Left lung (tissue), 4 donors: ENCODE measurements at regions not wholly inside any gene's neighbourhood (a gene's known extent, or its start where the extent isn't known, plus 50 kb on each side); places are given as distances from the start of the nearest gene placed in this dataset.

Source experiments
- ATAC-seq: fragments of 200-7000 bp; cut with Tn5 transposase; one replicate; pipeline ENCODE4 v1.9.1; 2020; ENCODE audit warnings: moderate library complexity
- DNase-seq, 4 donors: peaks; one replicate each; pipeline ENCODE4 v3.0.0-alpha.2; 2013 to 2020
- H3K27ac ChIP-seq, 2 donors: fragments of 200-600 bp; sonication (generic) in 1 of 2; one replicate each; pipeline versions ENCODE4 v1.5.0 to v1.8.0; 2020 to 2021
- H3K27me3 ChIP-seq, 2 donors: fragments of 200-600 bp; sonication (generic) in 1 of 2; one replicate each; pipeline versions ENCODE4 v1.5.0 to v1.8.0; 2020 to 2021
- H3K36me3 ChIP-seq, 2 donors: fragments of 200-600 bp; sonication (generic) in 1 of 2; one replicate each; pipeline versions ENCODE4 v1.5.0 to v1.8.0; 2020 to 2021
- H3K4me1 ChIP-seq, 2 donors: fragments of 200-600 bp; one replicate each; pipeline ENCODE4 v1.8.0; 2021
- H3K4me3 ChIP-seq, 2 donors: fragments of 200-600 bp; sonication (generic) in 1 of 2; one replicate each; pipeline versions ENCODE4 v1.5.0 to v1.8.0; 2020 to 2021; ENCODE audit warnings: mild to moderate bottlenecking in 1 of 2
- H3K9me3 ChIP-seq, 2 donors: fragments of 200-600 bp; sonication (generic) in 1 of 2; one replicate each; pipeline versions ENCODE4 v1.5.0 to v1.8.0; 2020 to 2021
- intact Hi-C, 2 donors: fragments of 100-400 bp; cut with DNase I; formaldehyde crosslinking; loops; one replicate each; pipeline versions ENCODE4 v1.11.2 to v1.14.2; 2022
- TF ChIP-seq, protein P1 (sequence below), 2 donors: fragments of 200-600 bp; sonication (generic) in 1 of 2; IDR thresholded peaks; one replicate each; pipeline versions ENCODE4 v1.5.0 to v1.8.0; 2021; ENCODE audit warnings: antibody characterized with exemption in 2 of 2
- donor health status: DM: no; HTN: yes; CAD: no.
- donor health status: DM: no; HTN: no; CAD: no.

DNA sequence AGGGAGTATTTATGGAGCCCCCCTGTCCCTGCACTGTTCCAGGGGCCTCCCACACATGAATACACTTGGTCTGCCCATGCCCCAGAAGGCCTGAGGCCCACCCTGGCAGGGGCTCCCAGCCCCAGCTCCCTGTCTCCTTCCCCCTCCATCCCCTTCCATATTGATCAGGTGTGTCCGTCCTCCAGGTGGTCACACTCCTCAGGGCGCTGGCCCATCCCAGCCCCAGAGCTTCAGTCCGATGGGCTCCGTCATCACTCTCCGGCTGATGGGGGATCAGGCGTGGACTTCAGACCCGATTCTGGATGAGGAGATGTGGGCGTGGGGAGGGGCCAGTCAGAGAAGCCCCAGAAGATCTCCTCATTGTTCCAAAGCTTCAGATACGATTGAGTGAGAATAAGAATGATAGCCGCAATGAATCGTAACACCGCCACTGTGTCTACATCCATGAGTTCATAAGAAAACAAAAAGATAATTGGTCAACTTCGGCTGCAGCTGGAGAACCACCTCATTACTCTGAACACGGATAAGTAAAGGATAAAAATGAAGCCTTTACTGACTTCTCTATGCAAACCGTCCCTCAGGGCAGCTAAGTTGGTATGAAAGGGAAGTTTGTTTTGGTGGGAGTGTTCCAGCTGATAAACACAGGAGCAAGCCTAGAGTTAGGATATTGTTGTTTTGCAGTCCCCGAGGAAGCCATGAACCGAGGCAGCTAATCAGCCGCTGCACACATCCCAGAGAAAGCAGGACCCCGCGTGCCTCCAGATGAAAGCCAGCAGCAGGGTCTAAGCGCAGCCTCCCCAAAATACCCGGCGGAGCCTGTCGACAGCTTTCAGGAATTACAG is 279.5 kb downstream of the NDUFA10 start:
- TF ChIP-seq, protein P1, sequence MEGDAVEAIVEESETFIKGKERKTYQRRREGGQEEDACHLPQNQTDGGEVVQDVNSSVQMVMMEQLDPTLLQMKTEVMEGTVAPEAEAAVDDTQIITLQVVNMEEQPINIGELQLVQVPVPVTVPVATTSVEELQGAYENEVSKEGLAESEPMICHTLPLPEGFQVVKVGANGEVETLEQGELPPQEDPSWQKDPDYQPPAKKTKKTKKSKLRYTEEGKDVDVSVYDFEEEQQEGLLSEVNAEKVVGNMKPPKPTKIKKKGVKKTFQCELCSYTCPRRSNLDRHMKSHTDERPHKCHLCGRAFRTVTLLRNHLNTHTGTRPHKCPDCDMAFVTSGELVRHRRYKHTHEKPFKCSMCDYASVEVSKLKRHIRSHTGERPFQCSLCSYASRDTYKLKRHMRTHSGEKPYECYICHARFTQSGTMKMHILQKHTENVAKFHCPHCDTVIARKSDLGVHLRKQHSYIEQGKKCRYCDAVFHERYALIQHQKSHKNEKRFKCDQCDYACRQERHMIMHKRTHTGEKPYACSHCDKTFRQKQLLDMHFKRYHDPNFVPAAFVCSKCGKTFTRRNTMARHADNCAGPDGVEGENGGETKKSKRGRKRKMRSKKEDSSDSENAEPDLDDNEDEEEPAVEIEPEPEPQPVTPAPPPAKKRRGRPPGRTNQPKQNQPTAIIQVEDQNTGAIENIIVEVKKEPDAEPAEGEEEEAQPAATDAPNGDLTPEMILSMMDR (IDR thresholded peaks at IDR 0.05), result no peak
- ATAC-seq (no peak), DNase-seq (peak in 1 of 4 donors; percentile 58)
- Histone ChIP-seq H3K4me3 (no peak overlapping the region), H3K9me3 (no peaks in the 10 kb centered on the region), H3K27ac (no peak overlapping the region), H3K4me1 (no peaks in the 10 kb centered on the region), H3K36me3 (no peaks in the 10 kb centered on the region), H3K27me3 (no peaks in the 10 kb centered on the region)
- intact Hi-C loops, result no loop called here

DNA sequence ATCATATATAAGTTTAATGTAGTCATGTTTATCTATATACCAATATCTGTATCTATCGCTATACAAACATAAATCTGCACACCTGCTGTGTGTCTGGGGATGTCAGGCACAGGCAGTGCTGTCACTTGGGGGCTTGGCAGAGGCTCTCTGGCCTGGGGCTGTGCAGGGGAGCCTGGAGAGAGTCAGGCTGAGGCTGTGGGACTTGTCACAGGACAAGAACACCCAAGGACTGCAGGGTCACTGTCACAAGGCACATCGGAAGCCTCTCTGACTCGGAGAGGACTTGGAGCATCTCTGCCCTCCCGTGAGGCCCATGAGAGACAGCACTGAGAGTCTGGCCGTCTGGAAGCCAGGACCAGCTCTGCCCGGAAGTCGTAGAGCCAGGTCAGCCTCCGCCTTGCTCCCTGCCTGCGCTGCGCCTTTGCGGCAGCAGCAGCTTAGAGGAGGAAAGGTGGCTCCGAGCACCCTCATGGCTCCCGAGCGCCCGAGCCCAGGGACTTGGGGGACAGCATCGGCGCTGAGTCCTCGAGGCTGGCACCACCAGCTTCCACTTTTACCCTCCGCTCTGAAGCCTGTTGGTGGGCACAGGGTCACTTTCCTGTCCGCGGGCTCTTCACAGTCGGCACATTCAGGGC is 280.3 kb downstream of the NDUFA10 start:
- TF ChIP-seq, protein P1 (IDR thresholded peaks at IDR 0.05), result no peak
- no peaks in the 10 kb centered on the region for H3K36me3 ChIP-seq
- ATAC-seq (no peak), DNase-seq (peak in 1 of 4 donors; percentile 74)
- H3K27me3 ChIP-seq, result no peaks in the 10 kb centered on the region
- H3K4me3 ChIP-seq, result no peak overlapping the region
- H3K4me1 ChIP-seq, result no peaks in the 10 kb centered on the region
- no peak overlapping the region for H3K27ac ChIP-seq
- intact Hi-C loops, result no loop called here
- H3K9me3 ChIP-seq, result no peaks in the 10 kb centered on the region

DNA sequence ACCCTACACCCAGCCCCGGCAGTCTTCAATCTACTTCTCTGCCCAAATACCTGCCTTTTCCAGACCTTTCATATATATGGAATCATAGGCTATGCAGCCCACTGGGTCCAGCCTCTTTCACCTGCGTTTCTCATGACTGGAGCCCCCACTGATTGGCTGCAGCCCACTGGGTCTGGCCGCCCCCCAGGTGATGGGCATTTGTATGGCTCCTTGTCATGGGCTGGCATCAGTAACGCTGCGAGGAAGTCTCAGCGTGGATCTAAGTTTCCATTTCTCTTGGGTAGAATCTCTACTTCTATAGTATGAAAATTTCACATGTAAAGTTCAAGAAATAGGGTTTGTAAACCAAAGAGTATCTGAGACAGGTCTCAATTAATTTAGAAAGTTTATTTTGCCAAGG is 281.9 kb downstream of the NDUFA10 start:
- Histone ChIP-seq H3K27me3 (peaks cover 0 to 6% of the 10 kb centered on the region in 2 donors), H3K27ac (no peak overlapping the region), H3K4me1 (no peaks in the 10 kb centered on the region), H3K9me3 (no peaks in the 10 kb centered on the region), H3K4me3 (no peak overlapping the region), H3K36me3 (no peaks in the 10 kb centered on the region)
- DNase-seq (peak in 1 of 4 donors; percentile 24), ATAC-seq (no peak)
- intact Hi-C loops, result no loop called here
- TF ChIP-seq, protein P1 (IDR thresholded peaks at IDR 0.05), result no peak

DNA sequence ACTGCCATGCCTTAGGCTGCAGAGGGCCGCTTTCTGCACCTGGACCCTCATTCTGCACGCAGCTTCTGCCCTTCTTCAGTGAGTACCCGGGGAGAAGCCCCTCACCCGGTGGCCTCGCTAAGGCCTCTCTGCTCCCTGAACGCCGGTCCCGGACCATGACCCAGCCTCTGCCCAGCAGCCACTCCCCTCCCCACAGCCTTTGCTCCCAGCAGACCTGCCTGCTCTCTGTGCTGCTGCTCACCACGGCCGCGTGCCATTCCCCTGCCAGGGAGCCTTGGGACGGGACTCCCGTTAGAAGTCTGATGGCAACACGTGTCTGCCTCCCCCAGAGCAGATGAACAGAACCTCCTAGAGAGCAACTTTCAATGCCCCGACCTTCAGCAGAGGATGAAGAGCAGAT is 282.8 kb downstream of the NDUFA10 start:
- no peaks in the 10 kb centered on the region for H3K4me1 ChIP-seq
- intact Hi-C loops, result no loop called here
- no peak overlapping the region for H3K27ac ChIP-seq
- H3K36me3 ChIP-seq, result no peaks in the 10 kb centered on the region
- TF ChIP-seq, protein P1 (IDR thresholded peaks at IDR 0.05), result no peak
- H3K27me3 ChIP-seq, result peaks cover 0 to 6% of the 10 kb centered on the region in 2 donors
- peak in 1 of 4 donors; percentile 72 for DNase-seq
- no peaks in the 10 kb centered on the region for H3K9me3 ChIP-seq
- H3K4me3 ChIP-seq, result no peak overlapping the region
- no peak for ATAC-seq

DNA sequence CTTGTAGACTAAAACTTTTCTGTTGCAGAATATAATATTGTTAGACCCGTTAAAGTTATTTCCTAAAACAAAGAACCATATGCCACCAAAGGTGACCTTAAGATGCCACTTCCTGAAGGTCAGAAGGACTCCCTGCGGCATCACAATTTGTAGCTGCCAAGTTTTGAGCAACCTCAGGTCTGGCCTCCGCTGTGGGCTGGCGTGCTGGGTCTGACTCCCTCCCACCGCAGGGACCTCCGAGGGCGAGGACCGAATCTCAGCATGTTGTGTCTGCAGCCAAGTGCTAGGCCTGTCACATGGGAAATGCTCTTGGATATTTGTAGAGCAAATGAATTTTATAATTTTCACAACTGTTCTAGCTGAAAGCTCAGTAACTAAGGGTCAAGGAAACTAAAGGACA is 285.9 kb downstream of the NDUFA10 start:
- Histone ChIP-seq H3K4me3 (no peak overlapping the region), H3K36me3 (no peaks in the 10 kb centered on the region), H3K27ac (no peak overlapping the region), H3K27me3 (peaks cover 0 to 6% of the 10 kb centered on the region in 2 donors), H3K4me1 (no peaks in the 10 kb centered on the region), H3K9me3 (peaks cover 0 to 5% of the 10 kb centered on the region in 2 donors)
- TF ChIP-seq, protein P1 (IDR thresholded peaks at IDR 0.05), result no peak
- no peak for ATAC-seq
- peak in 1 of 4 donors; percentile 65 for DNase-seq
- intact Hi-C loops, result no loop called here
